ENCODE measurements at regions not wholly inside any gene's neighbourhood (a gene's known extent, or its start where the extent isn't known, plus 50 kb on each side); places are given as distances from the start of the nearest gene placed in this dataset.

DNA sequence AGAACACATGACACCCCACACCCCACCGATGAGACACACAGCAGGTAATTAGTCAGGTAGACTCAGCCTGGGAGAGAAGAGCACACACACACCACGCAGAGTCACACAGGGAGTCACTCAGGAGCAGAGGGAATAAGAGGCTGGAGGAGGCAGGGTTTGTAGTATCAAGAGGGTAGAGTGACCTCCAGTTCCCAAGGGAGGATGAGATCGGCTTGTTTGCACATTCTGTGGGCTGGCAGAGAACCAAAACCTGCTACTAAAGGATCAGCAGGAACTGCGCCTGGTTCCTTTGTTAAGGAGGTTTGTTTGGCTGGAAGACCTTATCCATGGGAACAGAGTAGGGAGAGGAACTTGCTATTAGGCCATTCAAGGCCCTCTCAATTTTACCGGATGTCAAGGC, 281.4 kb upstream of the SLCO3A1 start:
- no peaks in the 10 kb centered on the region for H3K36me3 ChIP-seq
- intact Hi-C loops (cut with micrococcal nuclease): no loop called here
- H3K27ac ChIP-seq (replicated peaks): no peak overlapping the region
- DNase-seq: no peak
- no peak overlapping the region for H3K4me3 ChIP-seq
- no peaks in the 10 kb centered on the region for H3K9me3 ChIP-seq (replicated peaks)
- TF ChIP-seq, protein P1, sequence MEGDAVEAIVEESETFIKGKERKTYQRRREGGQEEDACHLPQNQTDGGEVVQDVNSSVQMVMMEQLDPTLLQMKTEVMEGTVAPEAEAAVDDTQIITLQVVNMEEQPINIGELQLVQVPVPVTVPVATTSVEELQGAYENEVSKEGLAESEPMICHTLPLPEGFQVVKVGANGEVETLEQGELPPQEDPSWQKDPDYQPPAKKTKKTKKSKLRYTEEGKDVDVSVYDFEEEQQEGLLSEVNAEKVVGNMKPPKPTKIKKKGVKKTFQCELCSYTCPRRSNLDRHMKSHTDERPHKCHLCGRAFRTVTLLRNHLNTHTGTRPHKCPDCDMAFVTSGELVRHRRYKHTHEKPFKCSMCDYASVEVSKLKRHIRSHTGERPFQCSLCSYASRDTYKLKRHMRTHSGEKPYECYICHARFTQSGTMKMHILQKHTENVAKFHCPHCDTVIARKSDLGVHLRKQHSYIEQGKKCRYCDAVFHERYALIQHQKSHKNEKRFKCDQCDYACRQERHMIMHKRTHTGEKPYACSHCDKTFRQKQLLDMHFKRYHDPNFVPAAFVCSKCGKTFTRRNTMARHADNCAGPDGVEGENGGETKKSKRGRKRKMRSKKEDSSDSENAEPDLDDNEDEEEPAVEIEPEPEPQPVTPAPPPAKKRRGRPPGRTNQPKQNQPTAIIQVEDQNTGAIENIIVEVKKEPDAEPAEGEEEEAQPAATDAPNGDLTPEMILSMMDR (IDR thresholded peaks at IDR 0.05; ENCODE audit: borderline replicate concordance): no peak
- H3K4me1 ChIP-seq: no peaks in the 10 kb centered on the region
- H3K27me3 ChIP-seq (ENCODE audit: low read depth): no peaks in the 10 kb centered on the region

DNA sequence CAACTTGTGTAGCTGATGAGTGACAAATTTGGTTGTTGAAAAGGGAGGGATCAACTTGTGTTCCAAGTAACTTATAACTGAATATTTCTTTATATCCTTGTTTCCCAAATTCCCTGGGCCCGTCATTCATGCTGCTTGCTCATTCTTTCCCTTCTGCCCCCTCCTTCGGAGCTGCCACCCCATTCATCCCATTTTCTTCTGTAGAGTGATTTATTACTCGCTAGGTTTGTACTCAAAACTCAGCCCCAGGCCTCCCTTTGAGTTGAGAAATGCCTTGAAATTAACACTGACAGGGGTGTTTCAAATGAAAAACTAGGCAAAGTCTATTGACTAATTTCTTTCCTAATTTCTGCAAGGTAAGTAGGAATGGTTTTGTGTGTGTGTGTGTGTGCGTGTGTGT, 277.4 kb upstream of the SLCO3A1 start:
- intact Hi-C loops (cut with micrococcal nuclease): no loop called here
- DNase-seq: no peak
- Histone ChIP-seq H3K4me1 (peaks cover 11% of the 10 kb centered on the region), H3K4me3 (no peak overlapping the region), H3K36me3 (no peaks in the 10 kb centered on the region), H3K9me3 (replicated peaks) (no peaks in the 10 kb centered on the region), H3K27ac (replicated peaks) (no peak overlapping the region), H3K27me3 (ENCODE audit: low read depth) (no peaks in the 10 kb centered on the region)
- TF ChIP-seq, protein P1 (IDR thresholded peaks at IDR 0.05; ENCODE audit: borderline replicate concordance): no peak

DNA sequence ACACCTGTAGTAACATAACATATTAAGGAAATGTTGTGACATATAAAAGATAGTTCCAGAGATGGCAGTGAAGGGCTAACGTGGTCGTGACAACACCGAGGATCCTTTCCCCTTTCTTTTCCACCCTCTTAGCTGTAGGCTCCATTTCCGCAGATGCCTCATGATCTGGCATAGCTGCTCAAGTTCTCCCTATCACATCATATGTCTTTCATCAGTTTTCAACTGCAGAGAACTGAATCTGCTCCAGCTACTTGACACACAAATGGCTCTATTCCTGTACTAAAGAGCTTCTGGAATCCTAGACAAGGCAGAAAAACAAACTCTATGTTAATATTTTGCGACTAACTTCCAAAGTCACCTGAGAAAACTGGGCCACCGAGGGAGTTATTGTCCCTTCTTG, 275.0 kb upstream of the SLCO3A1 start:
- no peak overlapping the region for H3K27ac ChIP-seq (replicated peaks)
- no peaks in the 10 kb centered on the region for H3K9me3 ChIP-seq (replicated peaks)
- TF ChIP-seq, protein P1 (IDR thresholded peaks at IDR 0.05; ENCODE audit: borderline replicate concordance): no peak
- H3K4me1 ChIP-seq: peaks cover 11% of the 10 kb centered on the region
- H3K36me3 ChIP-seq: no peaks in the 10 kb centered on the region
- H3K4me3 ChIP-seq: no peak overlapping the region
- H3K27me3 ChIP-seq (ENCODE audit: low read depth): no peaks in the 10 kb centered on the region
- no peak for DNase-seq
- intact Hi-C loops (cut with micrococcal nuclease): no loop called here

DNA sequence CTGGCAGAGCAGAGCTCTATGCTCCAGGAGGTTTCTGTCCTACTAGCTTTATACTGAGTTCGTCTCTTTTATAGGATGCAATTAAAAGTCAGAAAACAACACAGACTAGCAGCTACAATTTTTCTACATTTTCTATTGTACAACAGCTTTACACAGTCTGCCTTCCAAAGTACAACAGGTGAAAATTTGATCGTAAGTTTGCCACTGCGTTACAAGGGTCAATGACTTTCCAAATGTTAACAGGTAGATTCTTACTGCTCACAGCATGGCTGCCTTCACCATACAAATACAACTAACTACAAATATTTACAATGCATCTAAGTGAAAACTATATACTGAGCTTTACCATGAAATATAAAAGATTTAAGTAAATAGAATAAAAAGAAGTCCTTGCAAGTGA, 268.6 kb upstream of the SLCO3A1 start:
- H3K9me3 ChIP-seq (replicated peaks): no peaks in the 10 kb centered on the region
- no peaks in the 10 kb centered on the region for H3K36me3 ChIP-seq
- no peak for DNase-seq
- intact Hi-C loops (cut with micrococcal nuclease): no loop called here
- H3K4me1 ChIP-seq: no peaks in the 10 kb centered on the region
- no peak overlapping the region for H3K4me3 ChIP-seq
- no peak overlapping the region for H3K27ac ChIP-seq (replicated peaks)
- no peaks in the 10 kb centered on the region for H3K27me3 ChIP-seq (ENCODE audit: low read depth)
- TF ChIP-seq, protein P1 (IDR thresholded peaks at IDR 0.05; ENCODE audit: borderline replicate concordance): no peak

DNA sequence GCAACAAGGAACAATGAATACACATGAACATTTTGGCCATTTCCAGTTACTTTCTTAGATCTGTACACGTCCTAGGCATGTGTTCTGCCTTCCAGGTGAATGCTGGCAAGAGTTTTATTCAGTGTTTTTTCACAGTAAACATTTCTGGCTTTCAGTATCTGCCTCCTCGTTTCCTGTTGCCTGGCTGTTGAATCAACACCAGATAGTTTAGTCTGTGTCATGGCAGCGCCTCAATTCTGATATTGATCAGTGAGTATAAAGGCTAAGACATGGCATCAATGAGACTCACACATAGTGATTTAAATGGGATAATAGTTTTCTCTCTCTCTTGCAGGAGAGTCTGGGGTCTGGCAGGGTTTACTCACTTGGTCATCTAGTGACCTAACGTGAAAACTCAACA, 266.9 kb upstream of the SLCO3A1 start:
- TF ChIP-seq, protein P1 (IDR thresholded peaks at IDR 0.05; ENCODE audit: borderline replicate concordance): no peak
- intact Hi-C loops (cut with micrococcal nuclease): no loop called here
- H3K4me3 ChIP-seq: no peak overlapping the region
- no peaks in the 10 kb centered on the region for H3K4me1 ChIP-seq
- no peaks in the 10 kb centered on the region for H3K9me3 ChIP-seq (replicated peaks)
- no peaks in the 10 kb centered on the region for H3K36me3 ChIP-seq
- H3K27ac ChIP-seq (replicated peaks): no peak overlapping the region
- H3K27me3 ChIP-seq (ENCODE audit: low read depth): no peaks in the 10 kb centered on the region
- no peak for DNase-seq

DNA sequence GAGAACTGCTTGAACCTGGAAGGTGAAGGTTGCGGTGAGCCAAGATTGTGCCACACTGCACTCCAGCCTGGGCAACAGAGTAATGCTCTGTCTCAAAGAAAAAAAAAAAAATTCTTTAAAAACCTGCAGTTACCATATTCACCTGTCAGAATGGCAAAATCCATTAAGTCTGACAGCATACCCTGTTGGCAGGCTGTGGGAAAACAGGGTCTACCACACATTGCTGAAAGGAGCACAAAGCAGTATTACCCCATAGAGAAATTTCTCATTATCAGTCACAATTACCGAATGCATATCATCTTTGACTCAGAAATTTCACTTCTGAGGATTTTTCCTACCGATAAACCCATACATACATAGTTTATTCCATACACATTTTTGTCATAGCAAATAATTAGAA, 264.1 kb upstream of the SLCO3A1 start:
- intact Hi-C loops (cut with micrococcal nuclease): no loop called here
- H3K27ac ChIP-seq (replicated peaks): no peak overlapping the region
- TF ChIP-seq, protein P1 (IDR thresholded peaks at IDR 0.05; ENCODE audit: borderline replicate concordance): no peak
- H3K4me1 ChIP-seq: no peaks in the 10 kb centered on the region
- H3K9me3 ChIP-seq (replicated peaks): no peaks in the 10 kb centered on the region
- no peak overlapping the region for H3K4me3 ChIP-seq
- DNase-seq: no peak
- no peaks in the 10 kb centered on the region for H3K27me3 ChIP-seq (ENCODE audit: low read depth)
- H3K36me3 ChIP-seq: no peaks in the 10 kb centered on the region

All from left ventricle myocardium inferior (tissue), 1 donor.